ENCODE measurements at regions not wholly inside any gene's neighbourhood (a gene's known extent, or its start where the extent isn't known, plus 50 kb on each side); places are given as distances from the start of the nearest gene placed in this dataset.

GRCh38 chr2:107597507-107597906, 229.2 kb upstream of the RGPD4 start:
- ATAC-seq (no peak), DNase-seq (no peak)
- Histone ChIP-seq H3K4me1 (no peaks in the 10 kb centered on the region), H3K9me3 (no peaks in the 10 kb centered on the region), H3K4me3 (no peak overlapping the region), H3K36me3 (replicated peaks in 1 of 2; ENCODE audit: insufficient read depth in 1 of 2, low read depth in 2 of 2) (no peaks in the 10 kb centered on the region), H3K27ac (no peak overlapping the region), H3K27me3 (no peaks in the 10 kb centered on the region)
- TF ChIP-seq CTCF (IDR thresholded peaks at IDR 0.05) (no peak), POLR2A (IDR thresholded peaks at IDR 0.05) (no peak)
- intact Hi-C loops (cut with DNase I) = no loop called here

GRCh38 chr2:107602801-107603200, 223.9 kb upstream of the RGPD4 start:
- no peak for DNase-seq
- WGBS, 2 donors = 73% methylated on average over 2 of the region's 2 CpGs
- TF ChIP-seq CTCF (IDR thresholded peaks at IDR 0.05) = no peak
- no peak for TF ChIP-seq POLR2A (IDR thresholded peaks at IDR 0.05)

GRCh38 chr2:107607054-107607453, 219.6 kb upstream of the RGPD4 start:
- no peak overlapping the region for H3K4me3 ChIP-seq
- no peaks in the 10 kb centered on the region for H3K9me3 ChIP-seq
- no peak overlapping the region for H3K27ac ChIP-seq
- TF ChIP-seq CTCF (IDR thresholded peaks at IDR 0.05) (no peak), POLR2A (IDR thresholded peaks at IDR 0.05) (no peak)
- H3K36me3 ChIP-seq (replicated peaks in 1 of 2; ENCODE audit: insufficient read depth in 1 of 2, low read depth in 2 of 2) = no peaks in the 10 kb centered on the region
- no peak for ATAC-seq
- DNase-seq = no peak
- no peaks in the 10 kb centered on the region for H3K27me3 ChIP-seq
- intact Hi-C loops (cut with DNase I) = no loop called here
- WGBS, 2 donors = 53 to 64% methylated on average over 1 of the region's 1 CpG
- H3K4me1 ChIP-seq = no peaks in the 10 kb centered on the region

More at GRCh38 chr2:107602801-107603200, 223.9 kb upstream of the RGPD4 start:
- H3K36me3 ChIP-seq (replicated peaks in 1 of 2; ENCODE audit: insufficient read depth in 1 of 2, low read depth in 2 of 2) = no peaks in the 10 kb centered on the region
- no peak overlapping the region for H3K27ac ChIP-seq
- no peak overlapping the region for H3K4me3 ChIP-seq
- ATAC-seq = no peak
- no peaks in the 10 kb centered on the region for H3K9me3 ChIP-seq
- intact Hi-C loops (cut with DNase I) = no loop called here
- H3K4me1 ChIP-seq = no peaks in the 10 kb centered on the region
- no peaks in the 10 kb centered on the region for H3K27me3 ChIP-seq

GRCh38 chr2:107607473-107607872, 219.2 kb upstream of the RGPD4 start:
- Histone ChIP-seq H3K9me3 (no peaks in the 10 kb centered on the region), H3K36me3 (replicated peaks in 1 of 2; ENCODE audit: insufficient read depth in 1 of 2, low read depth in 2 of 2) (no peaks in the 10 kb centered on the region), H3K4me1 (no peaks in the 10 kb centered on the region), H3K27ac (no peak overlapping the region), H3K27me3 (no peaks in the 10 kb centered on the region), H3K4me3 (no peak overlapping the region)
- ATAC-seq = no peak
- DNase-seq = no peak
- 62 to 68% methylated on average over 1 of the region's 1 CpG for WGBS, 2 donors
- TF ChIP-seq POLR2A (IDR thresholded peaks at IDR 0.05) (no peak), CTCF (IDR thresholded peaks at IDR 0.05) (no peak)
- intact Hi-C loops (cut with DNase I) = no loop called here

GRCh38 chr2:107615039-107615438, 211.7 kb upstream of the RGPD4 start:
- no peak for ATAC-seq
- no peak for TF ChIP-seq POLR2A (IDR thresholded peaks at IDR 0.05)
- no peak for TF ChIP-seq CTCF (IDR thresholded peaks at IDR 0.05)
- DNase-seq = no peak
- no peaks in the 10 kb centered on the region for H3K36me3 ChIP-seq (replicated peaks in 1 of 2; ENCODE audit: insufficient read depth in 1 of 2, low read depth in 2 of 2)
- H3K4me1 ChIP-seq = no peaks in the 10 kb centered on the region
- no peak overlapping the region for H3K27ac ChIP-seq
- H3K9me3 ChIP-seq = peaks cover 0 to 5% (median 4%) of the 10 kb centered on the region in 3 donors
- H3K4me3 ChIP-seq = no peak overlapping the region
- H3K27me3 ChIP-seq = no peaks in the 10 kb centered on the region
- intact Hi-C loops (cut with DNase I) = no loop called here
